Right cardiac atrium (tissue), 5 donors: ENCODE measurements at regions not wholly inside any gene's neighbourhood (a gene's known extent, or its start where the extent isn't known, plus 50 kb on each side); places are given as distances from the start of the nearest gene placed in this dataset.

Source experiments
- ATAC-seq, 2 donors: fragments of 200-7000 bp; cut with Tn5 transposase; one replicate each; pipeline versions ENCODE4 v1.8.0 to v1.9.1; 2020; ENCODE audit warnings: moderate library complexity in 2 of 2, mild to moderate bottlenecking in 1 of 2
- DNase-seq, 3 donors: peaks; one replicate each; pipeline ENCODE4 v3.0.0-alpha.2; 2020
- H3K27ac ChIP-seq: one replicate; pipeline ENCODE4 v1.5.1; 2013; ENCODE audit warnings: mild to moderate bottlenecking, low read length, control low read depth, moderate library complexity
- H3K27me3 ChIP-seq: one replicate; pipeline ENCODE4 v1.6.1; 2013; ENCODE audit not compliant: control insufficient read depth, insufficient read depth
- H3K4me1 ChIP-seq: one replicate; pipeline ENCODE4 v1.6.1; 2013; ENCODE audit warnings: low read length; ENCODE audit not compliant: control insufficient read depth, insufficient read depth
- H3K4me3 ChIP-seq: one replicate; pipeline ENCODE4 v1.5.1; 2013; ENCODE audit warnings: low read length, control low read depth
- H3K9me3 ChIP-seq: one replicate; pipeline ENCODE4 v1.6.1; 2013; ENCODE audit warnings: low read length; ENCODE audit not compliant: control insufficient read depth
- WGBS: extraction: QIAGEN DNeasy Blood & Tissue Kit; methylation state at CpG from one replicate; pipeline ENCODE4 v1.1.7; 2013; 5-methylcytosine and 5-hydroxymethylcytosine counted together
- intact Hi-C, 4 donors: fragments of 100-400 bp; cut with DNase I; formaldehyde crosslinking; loops; one replicate each; pipeline versions ENCODE4 v1.11.0 to v1.14.0; 2022 to 2023
- donor health status: healthy with polysubstance abuse.
- donor health status: DM: no; HTN: yes; CAD: no.
- donor health status: DM: no; HTN: no; CAD: no.
- donor health status: DM: no; HTN: yes; CAD: no; lungs with severe emphysema.
- donor health status: DM: yes; HTN: yes; CAD: no.

DNA sequence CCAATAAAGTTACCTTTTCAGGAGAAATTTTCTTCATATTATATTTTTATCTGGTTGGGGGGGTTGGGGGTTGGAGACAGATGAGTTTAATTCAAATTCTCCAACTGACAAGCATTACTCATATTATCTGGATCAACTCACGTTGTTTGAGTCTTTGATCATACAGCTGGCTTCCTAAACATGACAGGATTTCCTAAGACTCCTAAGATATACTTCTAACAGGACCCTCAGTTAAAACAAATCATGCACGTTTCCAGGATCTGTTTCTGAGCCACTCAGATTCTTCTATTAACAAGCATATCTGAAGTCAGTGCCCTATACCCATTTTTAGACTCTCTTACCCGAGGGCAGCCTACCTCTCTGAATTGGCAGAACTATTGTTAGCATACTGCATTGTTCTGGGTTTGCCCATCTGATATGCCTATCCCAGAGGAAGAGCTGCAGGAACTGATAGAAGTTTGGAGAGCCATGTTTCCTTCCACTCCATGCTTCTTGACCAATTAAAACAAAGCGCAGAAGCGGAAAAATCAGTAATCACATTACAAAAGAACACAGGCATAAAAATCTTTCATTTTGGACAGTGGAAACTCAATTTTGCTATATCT is 653.9 kb downstream of the LTN1 start:
- intact Hi-C loops, result loop anchor here in 3 of 4 donors (5.0 to 10.0 kb wide), 8 partner anchors 264 to 1494 kb away; partner anchors contain the start of gene ADAMTS1 (in 2 of the 3)
- 37% methylated on average over 5 of the region's 5 CpGs for WGBS
- H3K27ac ChIP-seq, result no peak overlapping the region
- peak; percentile 90 to 97 for ATAC-seq
- no peaks in the 10 kb centered on the region for H3K9me3 ChIP-seq
- no peaks in the 10 kb centered on the region for H3K27me3 ChIP-seq
- no peak for DNase-seq
- H3K4me3 ChIP-seq, result no peak overlapping the region
- H3K4me1 ChIP-seq, result peaks cover 2% of the 10 kb centered on the region

- peak in 1 of 2 donors; percentile 53 for ATAC-seq
- Histone ChIP-seq H3K4me1 (peaks cover 2% of the 10 kb centered on the region), H3K27me3 (no peaks in the 10 kb centered on the region), H3K4me3 (no peak overlapping the region), H3K27ac (no peak overlapping the region), H3K9me3 (no peaks in the 10 kb centered on the region)
- intact Hi-C loops, result loop anchor here in 3 of 4 donors (5.0 to 10.0 kb wide), 8 partner anchors 263 to 1493 kb away; partner anchors contain the start of gene ADAMTS1 (in 2 of the 3)
- no peak for DNase-seq
Measured at GRCh38 chr21:28337315-28337714, 655.4 kb downstream of the LTN1 start.

GRCh38 chr21:28336314-28336713 is 656.4 kb downstream of the LTN1 start:
- 5% methylated on average over 3 of the region's 3 CpGs for WGBS
- Histone ChIP-seq H3K4me3 (no peak overlapping the region), H3K27me3 (no peaks in the 10 kb centered on the region), H3K4me1 (peaks cover 2% of the 10 kb centered on the region), H3K27ac (no peak overlapping the region), H3K9me3 (no peaks in the 10 kb centered on the region)
- ATAC-seq (peak; percentile 39 to 46), DNase-seq (no peak)
- intact Hi-C loops, result loop anchor here in 3 of 4 donors (5.0 to 10.0 kb wide), 8 partner anchors 262 to 1492 kb away; partner anchors contain the start of gene ADAMTS1 (in 2 of the 3)

DNA sequence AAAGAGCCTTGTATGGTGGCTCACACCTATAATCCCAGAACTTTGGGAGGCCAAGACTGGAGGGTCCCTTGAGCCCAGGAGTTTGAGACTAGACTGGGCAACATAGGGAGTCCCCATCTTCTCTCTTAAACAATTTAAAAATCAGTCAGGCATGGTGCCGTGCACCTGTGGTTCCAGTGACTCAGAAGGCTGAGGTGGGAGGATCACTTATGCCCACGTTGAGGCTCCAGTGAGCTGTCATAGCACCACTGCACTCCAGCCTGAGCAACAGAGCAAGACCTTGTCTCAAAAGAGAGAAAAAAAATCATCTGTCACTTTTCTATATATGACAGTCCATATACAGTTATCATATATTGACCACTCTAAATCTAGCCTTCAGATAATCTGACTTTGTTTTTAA is 658.3 kb downstream of the LTN1 start:
- ATAC-seq (no peak), DNase-seq (no peak)
- H3K4me1 ChIP-seq, result peaks cover 2% of the 10 kb centered on the region
- 85% methylated on average over 2 of the region's 2 CpGs for WGBS
- no peak overlapping the region for H3K27ac ChIP-seq
- no peaks in the 10 kb centered on the region for H3K9me3 ChIP-seq
- intact Hi-C loops, result loop anchor here in 3 of 4 donors (5.0 to 10.0 kb wide), 7 partner anchors 260 to 1490 kb away; partner anchors contain the start of gene ADAMTS1 (in 1 of the 3)
- no peaks in the 10 kb centered on the region for H3K27me3 ChIP-seq
- no peak overlapping the region for H3K4me3 ChIP-seq

DNA sequence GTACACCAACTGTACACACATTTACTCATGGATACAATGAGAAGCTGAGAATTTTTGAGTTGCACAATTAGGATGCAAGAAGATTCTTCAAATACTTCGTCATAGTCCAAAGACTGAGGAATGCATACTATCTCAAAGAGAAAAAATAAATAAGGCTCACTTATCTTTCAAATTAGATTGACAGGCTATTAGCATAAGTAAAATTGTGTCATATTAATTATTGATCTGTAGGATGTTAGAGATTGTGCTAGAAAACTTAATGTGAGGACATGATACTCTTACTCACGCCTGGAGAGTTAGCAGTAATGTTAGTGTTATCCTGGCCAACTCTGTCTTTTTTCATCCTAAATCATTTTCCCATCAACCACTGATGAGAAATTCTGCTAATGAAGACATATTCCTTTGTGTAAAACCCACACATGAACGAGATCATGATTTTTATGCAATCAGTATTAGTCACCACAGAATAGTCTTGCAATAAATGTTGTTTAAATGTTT is 659.0 kb downstream of the LTN1 start:
- WGBS, result 74% methylated on average over 3 of the region's 3 CpGs
- Histone ChIP-seq H3K27ac (no peak overlapping the region), H3K27me3 (no peaks in the 10 kb centered on the region), H3K4me3 (no peak overlapping the region), H3K9me3 (no peaks in the 10 kb centered on the region), H3K4me1 (peaks cover 2% of the 10 kb centered on the region)
- intact Hi-C loops, result loop anchor here in 3 of 4 donors (5.0 to 10.0 kb wide), 7 partner anchors 259 to 1489 kb away; partner anchors contain the start of gene ADAMTS1 (in 1 of the 3)
- DNase-seq (no peak), ATAC-seq (no peak)

GRCh38 chr21:28332796-28333195 is 659.9 kb downstream of the LTN1 start:
- ATAC-seq, result no peak
- Histone ChIP-seq H3K9me3 (no peaks in the 10 kb centered on the region), H3K4me1 (peaks cover 2% of the 10 kb centered on the region), H3K27ac (no peak overlapping the region), H3K4me3 (no peak overlapping the region), H3K27me3 (no peaks in the 10 kb centered on the region)
- intact Hi-C loops, result loop anchor here in 3 of 4 donors (5.0 to 10.0 kb wide), 7 partner anchors 258 to 1488 kb away; partner anchors contain the start of gene ADAMTS1 (in 1 of the 3)
- no peak for DNase-seq
- WGBS, result 60% methylated on average over 1 of the region's 1 CpG

DNA sequence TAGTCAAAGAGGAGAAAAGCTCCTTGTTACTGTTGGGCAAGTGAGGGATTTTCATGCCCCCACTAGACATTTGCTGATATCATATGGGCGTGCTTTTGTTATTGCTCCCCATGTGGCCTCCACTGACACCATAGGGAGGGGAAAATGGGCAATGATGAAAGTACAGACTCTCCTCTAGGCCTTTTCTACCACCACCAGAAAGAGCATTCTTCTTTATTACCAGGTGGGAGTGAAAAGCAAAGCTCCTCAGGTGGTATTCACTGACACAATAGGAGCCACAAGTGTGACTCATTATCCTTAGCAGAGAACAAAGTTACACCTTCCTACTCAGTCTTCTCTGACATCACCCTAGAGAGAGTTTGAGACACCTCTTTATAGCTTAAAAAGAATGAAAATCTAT is 667.1 kb downstream of the LTN1 start:
- no peak overlapping the region for H3K4me3 ChIP-seq
- H3K27ac ChIP-seq, result no peak overlapping the region
- no peaks in the 10 kb centered on the region for H3K27me3 ChIP-seq
- WGBS, result 100% methylated on average over 1 of the region's 1 CpG
- ATAC-seq, result no peak
- no peaks in the 10 kb centered on the region for H3K4me1 ChIP-seq
- no peaks in the 10 kb centered on the region for H3K9me3 ChIP-seq
- intact Hi-C loops, result no loop called here
- DNase-seq, result no peak

GRCh38 chr21:28324690-28325089 is 668.0 kb downstream of the LTN1 start:
- H3K27ac ChIP-seq, result no peak overlapping the region
- intact Hi-C loops, result no loop called here
- ATAC-seq, result no peak
- H3K4me3 ChIP-seq, result no peak overlapping the region
- H3K4me1 ChIP-seq, result no peaks in the 10 kb centered on the region
- 98% methylated on average over 2 of the region's 2 CpGs for WGBS
- H3K27me3 ChIP-seq, result no peaks in the 10 kb centered on the region
- no peak for DNase-seq
- H3K9me3 ChIP-seq, result no peaks in the 10 kb centered on the region

- no peaks in the 10 kb centered on the region for H3K9me3 ChIP-seq
- WGBS, result 81% methylated on average over 3 of the region's 3 CpGs
- DNase-seq (peak in 1 of 3 donors; percentile 11), ATAC-seq (no peak)
- H3K27me3 ChIP-seq, result no peaks in the 10 kb centered on the region
- H3K4me3 ChIP-seq, result no peak overlapping the region
- intact Hi-C loops, result no loop called here
- H3K27ac ChIP-seq, result no peak overlapping the region
- no peaks in the 10 kb centered on the region for H3K4me1 ChIP-seq
Measured at GRCh38 chr21:28317177-28317950, 675.3 kb downstream of the LTN1 start.

GRCh38 chr21:28311411-28312190 is 681.1 kb downstream of the LTN1 start:
- Histone ChIP-seq H3K27ac (no peak overlapping the region), H3K9me3 (no peaks in the 10 kb centered on the region), H3K27me3 (no peaks in the 10 kb centered on the region), H3K4me3 (no peak overlapping the region), H3K4me1 (no peaks in the 10 kb centered on the region)
- 85% methylated on average over 2 of the region's 2 CpGs for WGBS
- no peak for ATAC-seq
- DNase-seq, result no peak
- intact Hi-C loops, result no loop called here
